Ishikawa (cell line): ENCODE measurements at regions not wholly inside any gene's neighbourhood (a gene's known extent, or its start where the extent isn't known, plus 50 kb on each side); places are given as distances from the start of the nearest gene placed in this dataset.

ENCODE experiments used
- CEBPB ChIP-seq: IDR thresholded peaks from 2 replicates; pipeline ENCODE4 v1.6.1; 2012
- CREB1 ChIP-seq: IDR thresholded peaks from 2 replicates; pipeline ENCODE4 v1.6.1; 2012; ENCODE audit warnings: low read depth
- EP300 ChIP-seq: IDR thresholded peaks from 2 replicates; pipeline ENCODE4 v1.6.1; 2012; ENCODE audit warnings: borderline replicate concordance
- REST ChIP-seq: IDR thresholded peaks from 2 replicates; pipeline ENCODE4 v1.6.1; 2012; ENCODE audit warnings: low read depth, mild to moderate bottlenecking
- TAF1 ChIP-seq: IDR thresholded peaks from 2 replicates; pipeline ENCODE4 v1.6.1; 2012; ENCODE audit warnings: low read depth, mild to moderate bottlenecking
- TCF12 ChIP-seq: IDR thresholded peaks from 2 replicates; pipeline ENCODE4 v1.6.1; 2012; ENCODE audit warnings: low read depth
- TEAD4 ChIP-seq: IDR thresholded peaks from 2 replicates; pipeline ENCODE4 v1.6.1; 2012
- YY1 ChIP-seq: IDR thresholded peaks from 2 replicates; pipeline ENCODE4 v1.6.1; 2012; ENCODE audit warnings: low read depth
- TF ChIP-seq, protein P1 (sequence below): IDR thresholded peaks from 2 replicates; pipeline ENCODE4 v1.6.1; 2012

GRCh38 chr7:131944556-131945069 lies 388.2 kb upstream of the PODXL start:
- TF ChIP-seq TCF12, result no peak
- TF ChIP-seq CEBPB, result no peak
- TF ChIP-seq TEAD4, result no peak
- TF ChIP-seq YY1, result no peak
- TF ChIP-seq, protein P1, sequence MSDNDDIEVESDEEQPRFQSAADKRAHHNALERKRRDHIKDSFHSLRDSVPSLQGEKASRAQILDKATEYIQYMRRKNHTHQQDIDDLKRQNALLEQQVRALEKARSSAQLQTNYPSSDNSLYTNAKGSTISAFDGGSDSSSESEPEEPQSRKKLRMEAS, result no peak
- no peak for TF ChIP-seq EP300
- TF ChIP-seq TAF1, result no peak
- TF ChIP-seq CREB1, result no peak
- no peak for TF ChIP-seq REST
